Right lobe of liver (tissue), 6 donors: ENCODE measurements at regions not wholly inside any gene's neighbourhood (a gene's known extent, or its start where the extent isn't known, plus 50 kb on each side); places are given as distances from the start of the nearest gene placed in this dataset.

Experiments used
- ATAC-seq, 4 donors: fragments of 200-7000 bp; cut with Tn5 transposase; one replicate each; pipeline ENCODE4 v1.9.1; 2020; ENCODE audit warnings: mild to moderate bottlenecking in 4 of 4, moderate library complexity in 4 of 4
- DNase-seq, 3 donors: peaks; one replicate each; pipeline ENCODE4 v3.0.0-alpha.2; 2020
- H3K27ac ChIP-seq, 3 donors: fragments of 200-600 bp; one replicate each; pipeline ENCODE4 v1.8.0; 2022
- H3K27me3 ChIP-seq, 2 donors: fragments of 200-600 bp; one replicate each; pipeline ENCODE4 v1.8.0; 2022
- H3K36me3 ChIP-seq, 4 donors: fragments of 200-600 bp; sonication (generic) in 1 of 4; one replicate each; pipeline versions ENCODE4 v1.5.1 to v1.8.0; 2017 to 2022; ENCODE audit warnings: control low read depth in 1 of 4
- H3K4me1 ChIP-seq, 4 donors: fragments of 200-600 bp; sonication (generic) in 1 of 4; one replicate each; pipeline versions ENCODE4 v1.5.1 to v1.8.0; 2017 to 2022; ENCODE audit warnings: control low read depth in 1 of 4
- H3K4me3 ChIP-seq, 3 donors: fragments of 200-600 bp; one replicate each; pipeline ENCODE4 v1.8.0; 2022
- H3K9me3 ChIP-seq, 4 donors: fragments of 200-600 bp; sonication (generic) in 1 of 4; one replicate each; pipeline versions ENCODE4 v1.5.1 to v1.8.0; 2017 to 2022; ENCODE audit warnings: control low read depth in 1 of 4
- POLR2A ChIP-seq: fragments of 450-650 bp; IDR thresholded peaks from one replicate; pipeline ENCODE4 v1.6.1; 2017; ENCODE audit warnings: antibody characterized with exemption, mild to moderate bottlenecking
- WGBS: methylation state at CpG from one replicate; pipeline ENCODE4 v1.1.6; 2018; ENCODE audit warnings: low coverage, low lambda C conversion rate; ENCODE audit not compliant: insufficient coverage; ENCODE audit errors: missing lambda C conversion rate; 5-methylcytosine and 5-hydroxymethylcytosine counted together
- intact Hi-C, 2 donors: fragments of 100-400 bp; cut with DNase I; formaldehyde crosslinking; loops; one replicate each; pipeline versions ENCODE4 v1.11.2 to v1.14.1; 2022
- TF ChIP-seq, protein P1 (sequence below), 4 donors: fragments of 200-600 bp in 3 of 4; fragments of 450-650 bp in 1 of 4; IDR thresholded peaks; one replicate each; pipeline versions ENCODE4 v1.5.1 to v1.8.0; 2016 to 2022; ENCODE audit warnings: antibody characterized with exemption in 4 of 4, mild to moderate bottlenecking in 2 of 4
- donor health status: DM: no; HTN: yes; CAD: no.
- donor health status: DM: no; HTN: no; CAD: no.
- donor health status: DM: no; HTN: no; CAD: no.
- donor health status: DM: no; HTN: yes; CAD: no.
- donor health status: DM: no; HTN: yes; CAD: no.

DNA sequence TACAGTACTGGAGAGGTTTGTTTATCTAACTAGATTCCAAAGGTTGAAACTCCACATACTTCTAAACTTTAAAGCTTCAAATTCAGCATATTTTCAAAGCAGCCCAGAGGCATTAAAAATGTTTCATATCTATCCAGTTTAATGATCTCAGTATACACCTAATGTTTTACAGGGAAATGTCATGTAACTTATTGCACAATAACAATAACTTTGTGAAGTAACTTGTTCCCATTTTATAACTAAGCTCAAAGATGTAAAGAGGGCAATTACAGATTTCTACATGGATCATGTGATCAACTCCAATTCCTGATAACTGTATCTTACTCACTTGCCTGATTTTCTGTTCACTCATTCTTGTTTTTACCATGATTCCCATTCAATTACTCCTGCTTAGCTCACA is 610.0 kb downstream of the TAF11L14 start:
- no peaks in the 10 kb centered on the region for H3K27me3 ChIP-seq
- H3K4me1 ChIP-seq = no peaks in the 10 kb centered on the region
- H3K4me3 ChIP-seq = no peak overlapping the region
- no peaks in the 10 kb centered on the region for H3K9me3 ChIP-seq
- intact Hi-C loops = no loop called here
- H3K36me3 ChIP-seq = no peaks in the 10 kb centered on the region
- ATAC-seq (no peak), DNase-seq (no peak)
- no peak for TF ChIP-seq POLR2A
- TF ChIP-seq, protein P1, sequence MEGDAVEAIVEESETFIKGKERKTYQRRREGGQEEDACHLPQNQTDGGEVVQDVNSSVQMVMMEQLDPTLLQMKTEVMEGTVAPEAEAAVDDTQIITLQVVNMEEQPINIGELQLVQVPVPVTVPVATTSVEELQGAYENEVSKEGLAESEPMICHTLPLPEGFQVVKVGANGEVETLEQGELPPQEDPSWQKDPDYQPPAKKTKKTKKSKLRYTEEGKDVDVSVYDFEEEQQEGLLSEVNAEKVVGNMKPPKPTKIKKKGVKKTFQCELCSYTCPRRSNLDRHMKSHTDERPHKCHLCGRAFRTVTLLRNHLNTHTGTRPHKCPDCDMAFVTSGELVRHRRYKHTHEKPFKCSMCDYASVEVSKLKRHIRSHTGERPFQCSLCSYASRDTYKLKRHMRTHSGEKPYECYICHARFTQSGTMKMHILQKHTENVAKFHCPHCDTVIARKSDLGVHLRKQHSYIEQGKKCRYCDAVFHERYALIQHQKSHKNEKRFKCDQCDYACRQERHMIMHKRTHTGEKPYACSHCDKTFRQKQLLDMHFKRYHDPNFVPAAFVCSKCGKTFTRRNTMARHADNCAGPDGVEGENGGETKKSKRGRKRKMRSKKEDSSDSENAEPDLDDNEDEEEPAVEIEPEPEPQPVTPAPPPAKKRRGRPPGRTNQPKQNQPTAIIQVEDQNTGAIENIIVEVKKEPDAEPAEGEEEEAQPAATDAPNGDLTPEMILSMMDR (IDR thresholded peaks at IDR 0.05) = no peak
- no peak overlapping the region for H3K27ac ChIP-seq

DNA sequence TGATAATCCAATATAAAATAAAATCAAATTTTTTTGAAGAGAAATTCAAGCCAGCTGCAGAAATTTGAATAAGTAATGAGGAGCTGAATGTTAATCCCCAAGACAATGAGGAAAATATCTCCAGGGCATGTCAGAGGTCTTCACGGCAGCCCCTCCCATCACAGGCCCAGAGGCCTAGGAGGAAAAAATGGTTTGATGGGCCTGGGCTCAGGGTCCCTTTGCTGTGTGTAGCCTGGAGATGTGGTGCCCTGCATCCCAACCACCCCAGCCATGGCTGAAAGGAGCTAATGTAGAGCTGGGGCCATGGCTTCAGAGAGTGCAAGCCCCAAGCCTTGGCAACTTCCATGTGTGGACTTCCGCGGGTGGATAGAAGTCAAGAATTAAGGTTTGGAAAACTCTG is 618.3 kb downstream of the TAF11L14 start:
- Histone ChIP-seq H3K9me3 (no peaks in the 10 kb centered on the region), H3K4me1 (no peaks in the 10 kb centered on the region), H3K27me3 (no peaks in the 10 kb centered on the region), H3K27ac (no peak overlapping the region), H3K36me3 (no peaks in the 10 kb centered on the region), H3K4me3 (no peak overlapping the region)
- TF ChIP-seq, protein P1 (IDR thresholded peaks at IDR 0.05) = no peak
- intact Hi-C loops = no loop called here
- 89% methylated on average over 3 of the region's 3 CpGs for WGBS
- DNase-seq (no peak), ATAC-seq (no peak)

DNA sequence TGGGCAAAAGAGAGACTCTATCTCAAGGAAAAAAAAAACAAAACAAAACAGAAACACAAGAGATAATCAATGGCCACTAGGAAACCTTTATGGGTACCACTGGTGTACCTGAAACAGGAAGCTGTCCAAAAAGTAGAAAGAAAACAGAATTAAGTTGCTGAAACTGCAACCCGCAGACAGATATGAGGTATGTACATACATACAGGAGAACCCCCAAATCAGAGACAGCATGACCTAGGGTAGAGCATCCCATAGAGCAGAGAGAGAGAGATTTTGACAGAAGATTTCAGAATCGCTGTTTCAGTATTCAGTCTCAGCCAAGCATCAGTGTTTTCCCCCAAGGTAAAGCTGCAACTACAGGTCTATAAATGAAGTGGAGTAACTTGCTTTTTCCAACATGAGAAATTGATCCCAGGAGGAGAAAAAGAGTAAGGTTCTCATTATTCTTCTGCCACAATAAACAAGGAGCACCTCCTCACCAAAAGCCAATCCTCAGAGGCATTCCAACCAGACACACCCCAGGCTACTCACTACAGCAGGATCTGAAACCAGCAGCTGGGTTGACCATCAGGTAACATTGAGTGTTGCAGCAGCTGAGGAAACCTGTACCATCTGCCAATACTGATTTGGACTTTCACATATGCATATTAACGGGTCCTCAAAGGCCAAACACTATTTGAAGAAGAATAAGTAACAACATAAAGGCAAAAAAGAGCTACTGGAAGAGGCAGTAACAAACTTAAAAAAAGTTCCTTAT is 630.0 kb downstream of the TAF11L14 start:
- WGBS = 46% methylated on average over 3 of the region's 3 CpGs
- no peak for DNase-seq
- H3K27ac ChIP-seq = no peak overlapping the region
- no peaks in the 10 kb centered on the region for H3K36me3 ChIP-seq
- intact Hi-C loops = no loop called here
- H3K9me3 ChIP-seq = no peaks in the 10 kb centered on the region
- no peak overlapping the region for H3K4me3 ChIP-seq
- H3K4me1 ChIP-seq = no peaks in the 10 kb centered on the region
- no peaks in the 10 kb centered on the region for H3K27me3 ChIP-seq
- no peak for ATAC-seq
- TF ChIP-seq, protein P1 (IDR thresholded peaks at IDR 0.05) = no peak
- no peak for TF ChIP-seq POLR2A

DNA sequence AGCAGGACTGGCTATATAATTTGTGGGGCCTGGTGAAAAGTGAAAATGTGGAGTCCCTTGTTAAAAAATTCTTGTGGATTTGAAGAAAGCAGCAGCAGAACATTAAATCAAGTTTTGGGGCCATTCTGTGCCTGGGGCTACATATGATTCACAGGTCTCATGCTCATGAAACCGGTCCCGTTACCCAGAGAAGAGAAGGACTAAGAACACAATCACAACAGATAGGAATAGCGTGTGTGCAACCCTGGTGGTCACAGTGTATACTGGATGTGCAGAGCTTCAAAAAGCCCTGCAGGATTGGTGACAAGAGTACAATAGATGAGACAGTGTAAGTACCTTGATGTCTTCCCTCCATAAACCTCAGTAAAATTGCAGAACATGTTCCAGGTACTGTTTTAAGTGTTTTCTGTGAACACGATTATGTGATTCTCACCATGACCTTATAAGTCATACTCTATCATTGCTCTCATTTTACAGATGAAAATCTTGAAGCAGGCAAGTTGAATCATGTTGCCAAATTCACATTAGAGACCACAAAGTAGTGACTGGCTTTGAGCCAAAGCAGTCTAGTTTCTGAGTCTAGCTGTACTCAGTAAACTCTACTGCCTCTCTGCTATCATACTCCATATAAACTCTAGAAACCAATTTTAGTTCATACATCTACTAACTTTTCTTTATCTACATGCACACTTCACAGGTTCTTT is 636.5 kb downstream of the TAF11L14 start:
- TF ChIP-seq, protein P1 (IDR thresholded peaks at IDR 0.05) = no peak
- no peak for TF ChIP-seq POLR2A
- WGBS = 45% methylated on average over 4 of the region's 4 CpGs
- Histone ChIP-seq H3K27me3 (no peaks in the 10 kb centered on the region), H3K9me3 (no peaks in the 10 kb centered on the region), H3K4me1 (no peaks in the 10 kb centered on the region), H3K36me3 (no peaks in the 10 kb centered on the region), H3K4me3 (no peak overlapping the region), H3K27ac (no peak overlapping the region)
- no peak for ATAC-seq
- intact Hi-C loops = no loop called here
- DNase-seq = no peak
